ENCODE measurements at regions not wholly inside any gene's neighbourhood (a gene's known extent, or its start where the extent isn't known, plus 50 kb on each side); places are given as distances from the start of the nearest gene placed in this dataset.

- no peaks in the 10 kb centered on the region for H3K9me3 ChIP-seq
- intact Hi-C loops (cut with DNase I; ENCODE audit: low total_unique reads), result no loop called here
- H3K27ac ChIP-seq, result no peak overlapping the region
- H3K4me3 ChIP-seq, result no peak overlapping the region
- 63 to 81% methylated on average over 2 of the region's 2 CpGs for WGBS, 2 donors
- H3K4me1 ChIP-seq, result peaks cover 7% of the 10 kb centered on the region
- no peaks in the 10 kb centered on the region for H3K36me3 ChIP-seq (ENCODE audit: low read depth, missing control alignments)
- TF ChIP-seq CTCF (IDR thresholded peaks at IDR 0.05), result no peak
- no peak for DNase-seq
- no peaks in the 10 kb centered on the region for H3K27me3 ChIP-seq
These were observed 241.9 kb downstream of the PAX1 start for GRCh38 chr20:21947406-21947805.

- intact Hi-C loops (cut with DNase I; ENCODE audit: low total_unique reads), result no loop called here
These were observed 238.8 kb downstream of the PAX1 start for GRCh38 chr20:21944227-21944626.

GRCh38 chr20:21941941-21942805 is 236.7 kb downstream of the PAX1 start:
- H3K4me1 ChIP-seq, result no peaks in the 10 kb centered on the region
- H3K27ac ChIP-seq, result no peak overlapping the region
- no peaks in the 10 kb centered on the region for H3K36me3 ChIP-seq (ENCODE audit: low read depth, missing control alignments)
- no peak for TF ChIP-seq POLR2A (IDR thresholded peaks at IDR 0.05)
- TF ChIP-seq CTCF (IDR thresholded peaks at IDR 0.05), result no peak
- intact Hi-C loops (cut with DNase I; ENCODE audit: low total_unique reads), result no loop called here
- no peaks in the 10 kb centered on the region for H3K9me3 ChIP-seq
- H3K4me3 ChIP-seq, result no peak overlapping the region
- WGBS, 2 donors, result 49 to 52% methylated on average over 8 of the region's 8 CpGs
- no peak for DNase-seq
- H3K27me3 ChIP-seq, result no peaks in the 10 kb centered on the region

More at GRCh38 chr20:21944227-21944626, 238.8 kb downstream of the PAX1 start:
- Histone ChIP-seq H3K27ac (no peak overlapping the region), H3K9me3 (no peaks in the 10 kb centered on the region), H3K4me3 (no peak overlapping the region), H3K4me1 (peaks cover 5% of the 10 kb centered on the region), H3K27me3 (no peaks in the 10 kb centered on the region), H3K36me3 (ENCODE audit: low read depth, missing control alignments) (no peaks in the 10 kb centered on the region)
- no peak for DNase-seq
- TF ChIP-seq CTCF (IDR thresholded peaks at IDR 0.05) (no peak), POLR2A (IDR thresholded peaks at IDR 0.05) (no peak)
- WGBS, 2 donors, result 83 to 88% methylated on average over 5 of the region's 5 CpGs

DNA sequence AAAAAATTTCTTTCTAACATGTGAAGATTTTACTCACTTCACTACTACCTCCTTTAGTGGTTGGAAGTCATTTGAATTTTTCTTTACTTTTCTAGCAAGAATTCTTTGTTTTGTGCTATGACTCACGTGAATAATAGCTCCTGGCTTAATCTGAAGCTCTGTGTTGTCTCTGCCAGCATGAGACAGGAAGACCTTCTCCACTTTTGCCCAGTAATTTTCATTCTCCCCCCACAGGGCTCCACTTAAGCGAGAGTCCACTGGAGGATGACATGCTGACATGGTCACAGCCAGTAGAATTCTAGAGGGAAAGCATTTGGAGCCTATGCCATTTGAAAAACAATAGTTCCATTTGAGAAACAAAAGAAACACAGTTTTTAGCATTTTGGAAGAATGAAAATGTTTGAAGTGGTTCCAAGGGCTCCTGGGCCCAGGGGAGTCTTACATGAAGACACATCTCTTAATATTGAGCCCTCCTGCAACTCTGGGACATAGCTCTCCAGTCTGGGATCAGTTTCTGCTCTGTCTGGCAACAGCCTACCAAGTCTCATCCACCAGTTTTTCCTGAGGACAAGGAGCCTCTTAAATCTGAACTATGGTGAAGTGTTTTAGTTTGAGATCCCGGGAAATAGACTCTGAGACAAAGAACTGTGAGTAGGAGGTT is 231.4 kb downstream of the PAX1 start:
- Histone ChIP-seq H3K4me1 (no peaks in the 10 kb centered on the region), H3K36me3 (ENCODE audit: low read depth, missing control alignments) (no peaks in the 10 kb centered on the region), H3K9me3 (no peaks in the 10 kb centered on the region), H3K27me3 (no peaks in the 10 kb centered on the region), H3K27ac (no peak overlapping the region), H3K4me3 (no peak overlapping the region)
- intact Hi-C loops (cut with DNase I; ENCODE audit: low total_unique reads), result no loop called here
- TF ChIP-seq POLR2A (IDR thresholded peaks at IDR 0.05) (no peak), CTCF (IDR thresholded peaks at IDR 0.05) (no peak)
- DNase-seq, result no peak
- 54 to 64% methylated on average over 3 of the region's 3 CpGs for WGBS, 2 donors

All from testis (tissue), 2 donors.